GM06990 (cell line): ENCODE measurements at regions not wholly inside any gene's neighbourhood (a gene's known extent, or its start where the extent isn't known, plus 50 kb on each side); places are given as distances from the start of the nearest gene placed in this dataset.
"Not testable (repeated sequence)": the region's sequence is repeated elsewhere in the genome, so short reads cannot be mapped to it uniquely, and the experiment has no call there.

Experiments used
- DNase-seq: peaks from one replicate; pipeline ENCODE4 v3.0.0-alpha.2; 2011; ENCODE audit not compliant: insufficient read length; ENCODE audit errors: extremely low read depth
- H3K27me3 ChIP-seq: replicated peaks from 2 replicates; pipeline ENCODE4 v1.6.0; 2011; ENCODE audit warnings: low read length; ENCODE audit not compliant: control insufficient read depth, insufficient read depth
- H3K36me3 ChIP-seq: 2 replicates; pipeline ENCODE4 v1.5.1; 2011; ENCODE audit warnings: low read length; ENCODE audit not compliant: control insufficient read depth, insufficient read depth
- H3K4me3 ChIP-seq: replicated peaks from 2 replicates; pipeline ENCODE4 v1.5.1; 2011; ENCODE audit warnings: low read depth, mild to moderate bottlenecking, control low read depth, low read length
- CTCF ChIP-seq: IDR thresholded peaks from 2 replicates; pipeline ENCODE4 v1.5.1; 2011; ENCODE audit warnings: low read length, control low read depth, mild to moderate bottlenecking, inconsistent platforms; ENCODE audit not compliant: insufficient read depth, poor library complexity, severe bottlenecking

DNA sequence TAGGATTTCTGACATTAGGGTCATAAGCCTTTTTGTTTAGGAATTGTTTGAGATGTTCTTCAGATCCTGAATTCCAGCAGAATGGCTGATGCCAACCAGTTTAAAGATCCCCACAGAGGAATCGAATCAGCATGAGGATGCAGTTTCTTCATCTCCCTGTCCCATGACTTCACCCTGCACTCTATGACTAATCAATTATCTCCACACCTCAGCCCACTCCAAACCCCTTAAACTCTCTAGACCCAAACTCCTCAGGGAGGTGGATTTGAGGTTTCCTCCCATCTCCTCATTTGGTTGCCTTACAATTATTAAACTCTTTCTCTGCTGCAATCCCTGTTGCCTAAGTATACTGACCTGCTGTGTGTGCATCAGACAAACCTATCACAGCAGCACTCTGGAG is 86.5 kb upstream of the CRY1 start:
- no peak for DNase-seq
- TF ChIP-seq CTCF = no peak
- Histone ChIP-seq H3K27me3 (no peaks in the 10 kb centered on the region), H3K4me3 (no peak overlapping the region), H3K36me3 (no peaks in the 10 kb centered on the region)

GRCh38 chr12:107180272-107180671 is 86.9 kb upstream of the CRY1 start:
- no peak for TF ChIP-seq CTCF
- H3K36me3 ChIP-seq = no peaks in the 10 kb centered on the region
- no peaks in the 10 kb centered on the region for H3K27me3 ChIP-seq
- DNase-seq = no peak
- no peak overlapping the region for H3K4me3 ChIP-seq

DNA sequence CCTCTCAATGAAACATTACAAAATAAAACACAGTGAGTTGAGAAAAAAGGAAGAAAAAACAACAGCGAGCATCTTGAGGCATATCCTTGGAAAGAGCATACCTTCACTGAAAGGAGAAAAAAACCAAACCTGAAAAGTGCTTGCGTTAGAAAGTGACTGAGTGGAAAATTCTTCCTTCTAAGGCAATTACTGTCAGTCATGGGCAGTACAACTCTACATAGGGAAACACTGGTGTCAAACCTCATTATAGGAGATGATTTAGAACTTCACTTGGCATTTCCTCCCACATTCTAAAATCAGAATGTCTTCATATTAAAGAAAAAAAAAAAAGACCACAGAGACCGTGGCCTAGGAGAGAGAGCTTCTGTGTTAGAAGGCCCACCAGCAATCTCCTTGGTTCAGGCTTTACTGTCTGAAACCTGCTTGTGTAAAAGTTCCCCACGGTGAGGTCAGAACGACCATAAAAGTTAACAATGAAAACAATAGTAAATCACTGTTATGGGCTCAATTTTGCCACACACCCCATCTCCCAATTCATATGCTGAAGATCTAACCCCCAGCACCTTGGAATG is 91.1 kb upstream of the CRY1 start:
- H3K36me3 ChIP-seq = no peaks in the 10 kb centered on the region
- H3K4me3 ChIP-seq = no peak overlapping the region
- no peaks in the 10 kb centered on the region for H3K27me3 ChIP-seq
- no peak for DNase-seq
- TF ChIP-seq CTCF = no peak

DNA sequence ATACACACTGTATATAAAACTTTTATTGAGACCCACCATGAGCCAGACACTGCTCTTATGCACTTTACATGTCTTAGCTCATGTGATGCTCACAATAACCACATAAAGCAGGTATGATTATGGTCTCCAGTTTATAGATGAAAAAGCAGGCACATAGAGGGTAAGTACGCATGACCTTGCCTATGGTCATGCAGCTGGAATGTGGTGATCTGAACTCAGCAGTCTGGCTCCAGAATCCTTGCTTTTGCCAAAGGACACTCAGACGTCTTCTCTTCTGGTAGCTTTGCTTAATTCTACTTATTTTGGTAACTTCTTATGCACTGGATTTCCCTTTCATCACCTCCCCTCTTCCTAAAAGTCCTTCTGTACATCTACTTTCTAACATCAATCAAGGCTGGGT is 103.3 kb upstream of the CRY1 start:
- H3K27me3 ChIP-seq = no peaks in the 10 kb centered on the region
- H3K36me3 ChIP-seq = no peaks in the 10 kb centered on the region
- DNase-seq = no peak
- no peak for TF ChIP-seq CTCF
- H3K4me3 ChIP-seq = no peak overlapping the region

DNA sequence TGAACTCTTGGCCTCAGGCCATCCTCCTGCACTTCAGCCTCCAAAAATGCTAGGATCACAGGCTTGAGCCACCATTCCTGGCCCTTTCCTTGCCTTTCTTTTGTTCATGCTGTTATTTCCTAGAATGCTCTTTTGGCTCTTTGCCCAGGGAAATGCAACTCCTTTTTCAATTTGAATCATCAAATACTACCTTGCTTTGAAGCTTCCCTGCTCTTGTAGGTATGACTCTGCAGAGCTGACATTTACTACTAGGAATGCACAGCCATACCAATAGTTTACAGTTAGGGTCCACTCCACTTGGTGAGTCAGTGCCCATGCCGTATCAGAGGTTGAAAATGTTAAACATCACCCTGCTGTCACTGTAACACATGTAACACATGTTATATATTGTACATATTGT is 107.0 kb upstream of the CRY1 start:
- Histone ChIP-seq H3K4me3 (no peak overlapping the region), H3K36me3 (no peaks in the 10 kb centered on the region), H3K27me3 (no peaks in the 10 kb centered on the region)
- TF ChIP-seq CTCF = no peak
- no peak for DNase-seq

- DNase-seq = no peak
- no peaks in the 10 kb centered on the region for H3K36me3 ChIP-seq
- no peak overlapping the region for H3K4me3 ChIP-seq
- H3K27me3 ChIP-seq = no peaks in the 10 kb centered on the region
- TF ChIP-seq CTCF = no peak
Observed at GRCh38 chr12:107207931-107208525, 114.7 kb upstream of the CRY1 start.

- not testable (repeated sequence) for H3K27me3 ChIP-seq, DNase-seq, H3K36me3 ChIP-seq, H3K4me3 ChIP-seq
Observed at GRCh38 chr12:107209700-107210099, 116.4 kb upstream of the CRY1 start.

DNA sequence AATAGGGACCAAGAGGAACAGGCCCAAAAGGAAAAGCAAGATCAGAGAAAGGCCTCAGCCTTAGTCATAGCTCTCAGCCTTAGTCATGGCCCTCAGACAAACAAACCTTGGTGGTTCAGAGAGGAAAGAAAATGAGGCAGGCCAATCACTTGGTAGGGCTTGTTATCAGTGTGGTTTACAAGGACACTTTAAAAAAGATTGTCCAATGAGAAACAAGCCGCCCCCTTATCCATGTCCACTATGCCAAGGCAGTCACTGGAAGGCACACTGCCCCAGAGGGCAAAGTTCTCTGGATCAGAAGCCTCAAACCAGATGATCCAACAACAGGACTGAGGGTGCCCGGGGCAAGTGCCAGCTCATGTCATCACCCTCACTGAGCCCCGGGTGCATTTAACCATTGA is 121.0 kb upstream of the CRY1 start:
- DNase-seq, H3K27me3 ChIP-seq, H3K36me3 ChIP-seq, H3K4me3 ChIP-seq: not testable (repeated sequence)
